Osteocyte (in vitro differentiated cells): ENCODE measurements at regions not wholly inside any gene's neighbourhood (a gene's known extent, or its start where the extent isn't known, plus 50 kb on each side); places are given as distances from the start of the nearest gene placed in this dataset.

Experiments
- DNase-seq: peaks from one replicate; pipeline ENCODE4 v3.0.0; 2021; ENCODE audit warnings: mixed read lengths; ENCODE audit not compliant: unreplicated experiment; ENCODE audit errors: extremely low spot score
- H3K27ac Mint-ChIP-seq: one replicate; pipeline ENCODE4 v1.8.0; 2021; ENCODE audit warnings: mild to moderate bottlenecking, mixed read lengths; ENCODE audit not compliant: unreplicated experiment
- H3K27me3 Mint-ChIP-seq: one replicate; pipeline ENCODE4 v1.8.0; 2021; ENCODE audit warnings: mixed read lengths; ENCODE audit not compliant: unreplicated experiment
- H3K36me3 Mint-ChIP-seq: one replicate; pipeline ENCODE4 v1.8.0; 2021; ENCODE audit warnings: mixed read lengths; ENCODE audit not compliant: unreplicated experiment
- H3K4me1 Mint-ChIP-seq: one replicate; pipeline ENCODE4 v1.8.0; 2021; ENCODE audit warnings: mixed read lengths; ENCODE audit not compliant: unreplicated experiment
- H3K4me3 Mint-ChIP-seq: one replicate; pipeline ENCODE4 v1.8.0; 2021; ENCODE audit warnings: mild to moderate bottlenecking, moderate library complexity, mixed read lengths; ENCODE audit not compliant: unreplicated experiment
- H3K9me3 Mint-ChIP-seq: one replicate; pipeline ENCODE4 v1.8.0; 2021; ENCODE audit warnings: mixed read lengths; ENCODE audit not compliant: unreplicated experiment
- TF ChIP-seq, protein P1 (sequence below): fragments of 200-600 bp; sonication (generic); IDR thresholded peaks from 2 replicates; pipeline ENCODE4 v1.5.0; 2021; ENCODE audit warnings: antibody characterized with exemption, mild to moderate bottlenecking, moderate library complexity

DNA sequence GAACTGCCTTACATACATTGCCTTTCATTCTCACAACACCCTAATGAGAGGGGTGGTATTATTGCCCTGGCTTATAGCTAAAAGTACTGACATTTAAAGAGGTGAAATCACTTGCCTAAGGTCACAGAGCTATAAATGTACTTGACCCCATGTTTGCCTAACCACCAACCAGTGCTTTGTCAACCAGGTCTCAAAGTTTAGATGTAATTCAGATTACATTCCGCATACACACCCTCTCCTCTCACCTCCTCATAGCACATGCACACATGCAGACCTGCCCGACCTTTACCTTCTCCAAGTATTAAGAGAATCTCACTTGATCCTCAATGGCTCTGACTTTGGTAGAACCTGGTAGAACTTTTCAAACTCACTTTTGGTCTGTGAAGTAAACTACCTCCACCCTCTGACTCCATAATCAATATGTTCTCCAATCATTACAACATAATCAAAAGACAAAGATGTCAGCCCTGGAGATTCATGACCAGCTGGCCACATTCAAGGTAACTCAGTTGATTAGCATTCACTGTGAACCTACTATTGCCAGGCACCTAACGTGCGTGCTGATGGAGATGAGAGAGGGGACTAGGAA lies 63.2 kb upstream of the HES1 start:
- H3K36me3 Mint-ChIP-seq = peaks cover 3% of the 10 kb centered on the region
- TF ChIP-seq, protein P1, sequence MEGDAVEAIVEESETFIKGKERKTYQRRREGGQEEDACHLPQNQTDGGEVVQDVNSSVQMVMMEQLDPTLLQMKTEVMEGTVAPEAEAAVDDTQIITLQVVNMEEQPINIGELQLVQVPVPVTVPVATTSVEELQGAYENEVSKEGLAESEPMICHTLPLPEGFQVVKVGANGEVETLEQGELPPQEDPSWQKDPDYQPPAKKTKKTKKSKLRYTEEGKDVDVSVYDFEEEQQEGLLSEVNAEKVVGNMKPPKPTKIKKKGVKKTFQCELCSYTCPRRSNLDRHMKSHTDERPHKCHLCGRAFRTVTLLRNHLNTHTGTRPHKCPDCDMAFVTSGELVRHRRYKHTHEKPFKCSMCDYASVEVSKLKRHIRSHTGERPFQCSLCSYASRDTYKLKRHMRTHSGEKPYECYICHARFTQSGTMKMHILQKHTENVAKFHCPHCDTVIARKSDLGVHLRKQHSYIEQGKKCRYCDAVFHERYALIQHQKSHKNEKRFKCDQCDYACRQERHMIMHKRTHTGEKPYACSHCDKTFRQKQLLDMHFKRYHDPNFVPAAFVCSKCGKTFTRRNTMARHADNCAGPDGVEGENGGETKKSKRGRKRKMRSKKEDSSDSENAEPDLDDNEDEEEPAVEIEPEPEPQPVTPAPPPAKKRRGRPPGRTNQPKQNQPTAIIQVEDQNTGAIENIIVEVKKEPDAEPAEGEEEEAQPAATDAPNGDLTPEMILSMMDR = no peak
- peaks cover 29% of the 10 kb centered on the region for H3K4me1 Mint-ChIP-seq
- peaks cover 16% of the 10 kb centered on the region for H3K27me3 Mint-ChIP-seq
- DNase-seq = no peak
- H3K27ac Mint-ChIP-seq = no peak overlapping the region
- no peak overlapping the region for H3K4me3 Mint-ChIP-seq
- H3K9me3 Mint-ChIP-seq = peaks cover 5% of the 10 kb centered on the region

DNA sequence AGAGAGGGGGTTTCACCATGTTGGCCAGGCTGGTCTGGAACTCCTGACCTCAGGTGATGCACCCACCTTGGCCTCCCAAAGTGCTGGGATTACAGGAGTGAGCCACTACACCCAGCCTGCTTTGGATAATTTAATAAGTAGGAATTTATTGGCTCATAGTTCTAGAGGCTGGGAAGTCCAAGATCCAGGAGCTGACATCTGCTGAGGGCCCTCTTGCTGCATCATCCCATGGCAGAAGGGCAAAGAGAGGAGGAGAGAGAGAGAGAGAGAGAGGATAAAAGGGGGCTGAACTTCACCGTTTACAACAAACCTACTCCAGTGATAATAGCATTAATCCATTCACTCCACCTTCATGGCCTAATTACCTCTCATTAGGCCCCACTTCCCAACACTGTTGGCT lies 62.0 kb upstream of the HES1 start:
- peaks cover 34% of the 10 kb centered on the region for H3K4me1 Mint-ChIP-seq
- no peaks in the 10 kb centered on the region for H3K9me3 Mint-ChIP-seq
- TF ChIP-seq, protein P1 = no peak
- peaks cover 3% of the 10 kb centered on the region for H3K36me3 Mint-ChIP-seq
- DNase-seq = no peak
- H3K4me3 Mint-ChIP-seq = no peak overlapping the region
- no peak overlapping the region for H3K27ac Mint-ChIP-seq
- H3K27me3 Mint-ChIP-seq = peaks cover 25% of the 10 kb centered on the region

DNA sequence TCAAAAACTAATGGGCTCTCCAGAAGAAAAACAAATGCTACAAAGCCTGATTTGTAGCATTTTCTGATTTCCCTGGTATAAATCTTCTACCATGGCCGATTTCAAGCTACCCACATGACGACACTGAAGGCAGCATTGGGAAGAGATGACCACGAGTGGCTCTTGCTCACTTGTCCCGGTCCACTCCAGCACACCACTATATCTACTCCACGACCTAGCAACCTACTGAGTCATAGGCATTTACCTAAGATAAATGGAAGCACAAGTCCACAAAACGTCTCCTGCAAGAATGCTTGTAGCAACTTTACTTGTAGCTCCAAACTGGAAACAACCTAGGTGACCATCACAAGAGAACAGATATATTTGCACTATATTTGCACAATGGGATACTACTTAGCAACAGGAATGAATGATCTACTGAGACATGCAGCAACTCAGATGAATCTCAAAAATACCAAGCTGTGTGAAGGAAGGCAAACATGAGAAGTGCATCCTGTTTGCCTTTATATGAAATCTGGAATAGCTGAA lies 60.8 kb upstream of the HES1 start:
- DNase-seq = no peak
- H3K27ac Mint-ChIP-seq = no peak overlapping the region
- H3K4me1 Mint-ChIP-seq = peaks cover 31% of the 10 kb centered on the region
- TF ChIP-seq, protein P1 = no peak
- no peak overlapping the region for H3K4me3 Mint-ChIP-seq
- H3K36me3 Mint-ChIP-seq = no peaks in the 10 kb centered on the region
- H3K9me3 Mint-ChIP-seq = no peaks in the 10 kb centered on the region
- peaks cover 30% of the 10 kb centered on the region for H3K27me3 Mint-ChIP-seq

DNA sequence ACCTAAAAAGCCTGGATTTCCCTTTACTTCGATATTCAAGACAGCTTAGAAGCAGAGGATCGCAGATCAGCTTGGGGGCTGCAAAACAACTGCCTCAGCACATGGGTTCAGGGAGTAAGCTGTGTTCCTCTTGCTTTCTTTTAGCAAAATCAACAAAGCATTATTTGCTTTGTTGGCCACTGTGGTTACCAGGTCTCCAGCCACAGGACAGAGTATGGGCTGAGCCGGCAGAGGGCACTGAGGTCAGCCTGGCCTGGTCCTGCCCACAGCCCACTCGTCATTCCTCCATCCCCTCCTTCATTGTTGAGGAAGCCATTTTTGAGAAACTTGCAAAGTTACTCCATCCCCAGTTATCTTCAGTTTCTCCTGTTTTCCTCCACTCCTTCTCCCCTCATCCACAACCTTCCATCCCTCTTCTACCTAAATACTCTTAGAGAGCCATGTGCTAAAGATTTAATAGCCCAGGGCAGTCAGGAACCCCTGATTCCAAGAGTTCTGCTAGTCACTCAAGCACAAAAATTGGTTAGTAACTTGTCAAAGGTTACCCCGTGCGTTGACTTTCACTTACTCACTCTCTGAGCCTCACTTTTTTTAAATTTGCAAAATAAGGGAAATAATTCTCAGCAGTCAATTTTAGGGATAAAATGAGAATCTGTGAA lies 60.0 kb upstream of the HES1 start:
- Mint-ChIP-seq H3K4me1 (peaks cover 28% of the 10 kb centered on the region), H3K36me3 (no peaks in the 10 kb centered on the region), H3K4me3 (no peak overlapping the region), H3K27me3 (peaks cover 36% of the 10 kb centered on the region), H3K27ac (no peak overlapping the region), H3K9me3 (no peaks in the 10 kb centered on the region)
- TF ChIP-seq, protein P1 = no peak
- no peak for DNase-seq

DNA sequence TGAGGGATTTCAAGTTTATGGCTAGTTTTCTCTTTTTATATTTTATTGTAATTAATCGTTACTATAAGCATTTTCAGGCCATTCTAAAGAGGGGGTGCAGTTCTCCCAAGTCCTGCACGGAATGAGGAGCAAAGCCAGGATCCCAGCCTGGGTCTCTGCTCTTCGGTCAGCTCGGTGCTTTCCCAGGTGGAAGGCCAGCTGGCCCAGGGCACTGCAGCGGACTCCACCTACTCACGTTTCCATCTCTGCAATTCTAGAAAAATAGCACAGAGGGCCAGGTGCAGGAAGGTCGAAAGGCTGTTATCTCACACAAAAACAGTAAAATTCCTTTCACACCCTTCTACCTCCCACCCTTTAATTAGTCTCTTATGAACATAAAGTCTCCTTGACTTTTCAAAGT lies 59.5 kb upstream of the HES1 start:
- Mint-ChIP-seq H3K36me3 (no peaks in the 10 kb centered on the region), H3K9me3 (no peaks in the 10 kb centered on the region), H3K4me1 (peaks cover 26% of the 10 kb centered on the region), H3K27me3 (peaks cover 37% of the 10 kb centered on the region), H3K4me3 (no peak overlapping the region), H3K27ac (no peak overlapping the region)
- no peak for DNase-seq
- TF ChIP-seq, protein P1 = no peak
